Prostate gland (tissue), 2 donors: ENCODE measurements at regions not wholly inside any gene's neighbourhood (a gene's known extent, or its start where the extent isn't known, plus 50 kb on each side); places are given as distances from the start of the nearest gene placed in this dataset.

Experiments used
- DNase-seq: peaks from one replicate; pipeline ENCODE4 v3.0.0-alpha.2; 2019; ENCODE audit warnings: low spot score
- H3K27ac ChIP-seq, 2 donors: fragments of 200-600 bp; sonication (generic); 2 replicates each; pipeline ENCODE4 v1.5.1; 2017 to 2019
- H3K27me3 ChIP-seq: fragments of 200-600 bp; sonication (generic); replicated peaks from 2 replicates; pipeline ENCODE4 v1.5.1; 2019; ENCODE audit not compliant: insufficient read depth
- H3K36me3 ChIP-seq, 2 donors: fragments of 200-600 bp; sonication (generic); 1 replicate in 1 of 2; 2 replicates in 1 of 2; pipeline versions ENCODE4 v1.5.1 to v1.8.1; 2017 to 2019
- H3K4me1 ChIP-seq: fragments of 200-600 bp; sonication (generic); replicated peaks from 2 replicates; pipeline ENCODE4 v1.5.1; 2019
- H3K4me3 ChIP-seq, 2 donors: fragments of 200-600 bp; sonication (generic); 2 replicates each; pipeline ENCODE4 v1.5.1; 2017 to 2019
- H3K9me3 ChIP-seq: fragments of 200-600 bp; sonication (generic); 2 replicates; pipeline ENCODE4 v1.5.1; 2017
- CTCF ChIP-seq, 4 experiments: fragments of 200-600 bp in 2 of 4; fragments of 450-650 bp in 2 of 4; sonication (generic) in 2 of 4; IDR thresholded peaks; 1 replicate in 3 of 4; 2 replicates in 1 of 4; pipeline ENCODE4 v1.5.1; 2016 to 2019; ENCODE audit warnings: antibody characterized with exemption in 4 of 4, mild to moderate bottlenecking in 2 of 4, moderate library complexity in 2 of 4
- POLR2A ChIP-seq: fragments of 450-650 bp; IDR thresholded peaks from one replicate; pipeline ENCODE4 v1.6.1; 2016; ENCODE audit warnings: antibody characterized with exemption, mild to moderate bottlenecking
- POLR2AphosphoS5 ChIP-seq: sonication (generic); formaldehyde crosslinking; IDR thresholded peaks from one replicate; pipeline ENCODE4 v1.6.1; 2017; ENCODE audit warnings: antibody characterized with exemption
- WGBS: methylation state at CpG from one replicate; pipeline ENCODE4 v1.1.5; 2018; 5-methylcytosine and 5-hydroxymethylcytosine counted together
- intact Hi-C: fragments of 100-400 bp; cut with DNase I; formaldehyde crosslinking; loops from one replicate; pipeline ENCODE4 v1.14.2; 2022

- H3K4me1 ChIP-seq: no peaks in the 10 kb centered on the region
- no peaks in the 10 kb centered on the region for H3K36me3 ChIP-seq
- no peak overlapping the region for H3K4me3 ChIP-seq
- no peak for TF ChIP-seq POLR2AphosphoS5
- TF ChIP-seq POLR2A: no peak
- TF ChIP-seq CTCF (IDR thresholded peaks at IDR 0.05): no peak
- H3K27me3 ChIP-seq: no peaks in the 10 kb centered on the region
- no peak for DNase-seq
- no peaks in the 10 kb centered on the region for H3K9me3 ChIP-seq
- intact Hi-C loops: no loop called here
- no peak overlapping the region for H3K27ac ChIP-seq
- 58% methylated on average over 9 of the region's 9 CpGs for WGBS
These were observed 572.7 kb downstream of the FGF9 start for GRCh38 chr13:22243469-22244163.

GRCh38 chr13:22252281-22252830 lies 581.5 kb downstream of the FGF9 start:
- DNase-seq: no peak
- TF ChIP-seq POLR2A: no peak
- TF ChIP-seq CTCF (IDR thresholded peaks at IDR 0.05): no peak
- no peak for TF ChIP-seq POLR2AphosphoS5
- Histone ChIP-seq H3K27ac (no peak overlapping the region), H3K27me3 (no peaks in the 10 kb centered on the region), H3K4me1 (no peaks in the 10 kb centered on the region), H3K9me3 (no peaks in the 10 kb centered on the region), H3K36me3 (no peaks in the 10 kb centered on the region), H3K4me3 (no peak overlapping the region)
- intact Hi-C loops: no loop called here
- WGBS: 93% methylated on average over 11 of the region's 11 CpGs

- no peak for DNase-seq
- no peaks in the 10 kb centered on the region for H3K36me3 ChIP-seq
- no peak overlapping the region for H3K27ac ChIP-seq
- H3K9me3 ChIP-seq: no peaks in the 10 kb centered on the region
- H3K27me3 ChIP-seq: no peaks in the 10 kb centered on the region
- intact Hi-C loops: no loop called here
- TF ChIP-seq POLR2AphosphoS5 (no peak), CTCF (IDR thresholded peaks at IDR 0.05) (no peak), POLR2A (no peak)
- 96% methylated on average over 4 of the region's 4 CpGs for WGBS
- H3K4me1 ChIP-seq: no peaks in the 10 kb centered on the region
- H3K4me3 ChIP-seq: no peak overlapping the region
These were observed 582.2 kb downstream of the FGF9 start for GRCh38 chr13:22253107-22253506.

- Histone ChIP-seq H3K9me3 (no peaks in the 10 kb centered on the region), H3K4me3 (no peak overlapping the region), H3K4me1 (no peaks in the 10 kb centered on the region), H3K36me3 (no peaks in the 10 kb centered on the region), H3K27me3 (no peaks in the 10 kb centered on the region), H3K27ac (no peak overlapping the region)
- 86% methylated on average over 2 of the region's 2 CpGs for WGBS
- TF ChIP-seq POLR2A: no peak
- TF ChIP-seq CTCF (IDR thresholded peaks at IDR 0.05): no peak
- no peak for TF ChIP-seq POLR2AphosphoS5
- intact Hi-C loops: no loop called here
- no peak for DNase-seq
These were observed 585.3 kb downstream of the FGF9 start for GRCh38 chr13:22256111-22256639.
